PC-9 (cell line): ENCODE measurements at regions not wholly inside any gene's neighbourhood (a gene's known extent, or its start where the extent isn't known, plus 50 kb on each side); places are given as distances from the start of the nearest gene placed in this dataset.

ENCODE experiments used
- BruUV-seq: library from RNA; stranded (reverse); fragments of 400-500 nt; replicated peaks from 2 replicates; lab custom pipeline; 2021; lab: Mats Ljungman, UMichigan
- CTCF ChIA-PET: fragments of 300-600 bp; sonication (Branson Sonifier 250); formaldehyde crosslinking; loops from one replicate; lab custom pipeline; 2022; ENCODE audit warnings: antibody characterized with exemption; lab: Charles Lee
- POLR2A ChIA-PET: fragments of 300-600 bp; sonication (Branson Sonifier 250); formaldehyde crosslinking; loops from one replicate; lab custom pipeline; 2022; ENCODE audit warnings: antibody characterized with exemption; ENCODE audit not compliant: unreplicated experiment; lab: Charles Lee
- DNase-seq, 2 experiments: peaks; one replicate each; pipeline versions ENCODE4 v3.0.0 to v3.0.0-alpha.2; 2015 to 2022; ENCODE audit warnings: mixed read lengths in 1 of 2
- H2AFZ ChIP-seq: fragments of 200-600 bp; sonication (generic); 2 replicates; pipeline ENCODE4 v1.8.1; 2017; ENCODE audit warnings: antibody characterized with exemption
- H3F3A ChIP-seq: fragments of 200-600 bp; sonication (generic); 2 replicates; pipeline ENCODE4 v1.8.1; 2017; ENCODE audit warnings: antibody characterized with exemption, mild to moderate bottlenecking, low read depth; ENCODE audit not compliant: insufficient read depth
- H3K27ac ChIP-seq: fragments of 200-600 bp; sonication (generic); 2 replicates; pipeline ENCODE4 v1.6.1; 2016; ENCODE audit warnings: mixed run types
- H3K27me3 ChIP-seq: fragments of 200-600 bp; sonication (generic); 2 replicates; pipeline ENCODE4 v1.6.1; 2016; ENCODE audit warnings: low read depth, mixed run types; ENCODE audit not compliant: insufficient read depth
- H3K36me3 ChIP-seq: fragments of 200-600 bp; sonication (generic); 2 replicates; pipeline ENCODE4 v1.6.1; 2016; ENCODE audit warnings: low read depth, mixed run types
- H3K4me1 ChIP-seq: fragments of 200-600 bp; sonication (generic); replicated peaks from 2 replicates; pipeline ENCODE4 v1.6.1; 2016; ENCODE audit warnings: mixed run types; ENCODE audit not compliant: insufficient read depth
- H3K4me2 ChIP-seq: fragments of 200-600 bp; sonication (generic); 2 replicates; pipeline ENCODE4 v1.6.1; 2017; ENCODE audit warnings: mixed run types
- H3K4me3 ChIP-seq: fragments of 200-600 bp; sonication (generic); 2 replicates; pipeline ENCODE4 v1.6.1; 2016; ENCODE audit warnings: mixed run types
- H3K79me2 ChIP-seq: fragments of 200-600 bp; sonication (generic); 2 replicates; pipeline ENCODE4 v1.6.1; 2017; ENCODE audit warnings: low read depth, mixed run types
- H3K9me2 ChIP-seq: fragments of 200-600 bp; sonication (generic); 2 replicates; pipeline ENCODE4 v1.8.1; 2017; ENCODE audit warnings: mild to moderate bottlenecking; ENCODE audit not compliant: insufficient read depth
- H3K9me3 ChIP-seq: fragments of 200-600 bp; sonication (generic); 2 replicates; pipeline ENCODE4 v1.8.1; 2016; ENCODE audit warnings: low read depth; ENCODE audit not compliant: insufficient read depth
- H4K20me1 ChIP-seq: fragments of 200-600 bp; sonication (generic); 2 replicates; pipeline ENCODE4 v1.8.1; 2017; ENCODE audit not compliant: insufficient read depth
- EZH2 ChIP-seq: fragments of 200-600 bp; sonication (generic); IDR thresholded peaks from 2 replicates; pipeline ENCODE4 v1.8.0; 2017; ENCODE audit warnings: antibody characterized with exemption, low read depth
- intact Hi-C: fragments of 100-400 bp; cut with micrococcal nuclease; formaldehyde crosslinking; loops from one replicate; pipeline ENCODE4 v1.10.0; 2022; ENCODE audit not compliant: unreplicated experiment
- TF ChIP-seq, protein P1 (sequence below): fragments of 200-600 bp; sonication (generic); conservative IDR thresholded peaks from 2 replicates; pipeline ENCODE4 v1.6.1; 2017; ENCODE audit warnings: mixed run types, antibody characterized with exemption, mild to moderate bottlenecking, moderate library complexity

GRCh38 chr1:5781079-5781478, 211.1 kb downstream of the NPHP4 start:
- POLR2A ChIA-PET, result no interaction called here

GRCh38 chr1:5780324-5780716, 211.9 kb downstream of the NPHP4 start:
- H3K4me1 ChIP-seq, result no peaks in the 10 kb centered on the region
- H3K27me3 ChIP-seq, result peaks cover 35% of the 10 kb centered on the region
- H3K4me2 ChIP-seq, result no peak overlapping the region
- no TSS peak for BruUV-seq
- H3K79me2 ChIP-seq, result no peaks in the 10 kb centered on the region
- no peak overlapping the region for H2AFZ ChIP-seq
- H3K36me3 ChIP-seq, result no peaks in the 10 kb centered on the region
- intact Hi-C loops, result no loop called here
- no peaks in the 10 kb centered on the region for H3K9me3 ChIP-seq
- no peaks in the 10 kb centered on the region for H3K9me2 ChIP-seq
- no peaks in the 10 kb centered on the region for H3F3A ChIP-seq
- ChIA-PET CTCF (no interaction called here), POLR2A (no interaction called here)
- no peak overlapping the region for H3K27ac ChIP-seq
- TF ChIP-seq, protein P1, sequence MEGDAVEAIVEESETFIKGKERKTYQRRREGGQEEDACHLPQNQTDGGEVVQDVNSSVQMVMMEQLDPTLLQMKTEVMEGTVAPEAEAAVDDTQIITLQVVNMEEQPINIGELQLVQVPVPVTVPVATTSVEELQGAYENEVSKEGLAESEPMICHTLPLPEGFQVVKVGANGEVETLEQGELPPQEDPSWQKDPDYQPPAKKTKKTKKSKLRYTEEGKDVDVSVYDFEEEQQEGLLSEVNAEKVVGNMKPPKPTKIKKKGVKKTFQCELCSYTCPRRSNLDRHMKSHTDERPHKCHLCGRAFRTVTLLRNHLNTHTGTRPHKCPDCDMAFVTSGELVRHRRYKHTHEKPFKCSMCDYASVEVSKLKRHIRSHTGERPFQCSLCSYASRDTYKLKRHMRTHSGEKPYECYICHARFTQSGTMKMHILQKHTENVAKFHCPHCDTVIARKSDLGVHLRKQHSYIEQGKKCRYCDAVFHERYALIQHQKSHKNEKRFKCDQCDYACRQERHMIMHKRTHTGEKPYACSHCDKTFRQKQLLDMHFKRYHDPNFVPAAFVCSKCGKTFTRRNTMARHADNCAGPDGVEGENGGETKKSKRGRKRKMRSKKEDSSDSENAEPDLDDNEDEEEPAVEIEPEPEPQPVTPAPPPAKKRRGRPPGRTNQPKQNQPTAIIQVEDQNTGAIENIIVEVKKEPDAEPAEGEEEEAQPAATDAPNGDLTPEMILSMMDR, result no peak
- TF ChIP-seq EZH2, result no peak
- no peak overlapping the region for H3K4me3 ChIP-seq
- DNase-seq, result no peak
- no peaks in the 10 kb centered on the region for H4K20me1 ChIP-seq

More at GRCh38 chr1:5781079-5781478, 211.1 kb downstream of the NPHP4 start:
- no peaks in the 10 kb centered on the region for H4K20me1 ChIP-seq
- H3K4me2 ChIP-seq, result no peak overlapping the region
- DNase-seq, result no peak
- H2AFZ ChIP-seq, result no peak overlapping the region
- H3K27me3 ChIP-seq, result peaks cover 38% of the 10 kb centered on the region
- intact Hi-C loops, result no loop called here
- no peak for TF ChIP-seq EZH2
- TF ChIP-seq, protein P1, result no peak
- no peaks in the 10 kb centered on the region for H3K4me1 ChIP-seq
- BruUV-seq, result no TSS peak
- no peaks in the 10 kb centered on the region for H3K79me2 ChIP-seq
- no peaks in the 10 kb centered on the region for H3F3A ChIP-seq
- H3K4me3 ChIP-seq, result no peak overlapping the region
- H3K9me2 ChIP-seq, result no peaks in the 10 kb centered on the region
- CTCF ChIA-PET, result no interaction called here
- no peak overlapping the region for H3K27ac ChIP-seq
- H3K9me3 ChIP-seq, result no peaks in the 10 kb centered on the region
- H3K36me3 ChIP-seq, result no peaks in the 10 kb centered on the region

DNA sequence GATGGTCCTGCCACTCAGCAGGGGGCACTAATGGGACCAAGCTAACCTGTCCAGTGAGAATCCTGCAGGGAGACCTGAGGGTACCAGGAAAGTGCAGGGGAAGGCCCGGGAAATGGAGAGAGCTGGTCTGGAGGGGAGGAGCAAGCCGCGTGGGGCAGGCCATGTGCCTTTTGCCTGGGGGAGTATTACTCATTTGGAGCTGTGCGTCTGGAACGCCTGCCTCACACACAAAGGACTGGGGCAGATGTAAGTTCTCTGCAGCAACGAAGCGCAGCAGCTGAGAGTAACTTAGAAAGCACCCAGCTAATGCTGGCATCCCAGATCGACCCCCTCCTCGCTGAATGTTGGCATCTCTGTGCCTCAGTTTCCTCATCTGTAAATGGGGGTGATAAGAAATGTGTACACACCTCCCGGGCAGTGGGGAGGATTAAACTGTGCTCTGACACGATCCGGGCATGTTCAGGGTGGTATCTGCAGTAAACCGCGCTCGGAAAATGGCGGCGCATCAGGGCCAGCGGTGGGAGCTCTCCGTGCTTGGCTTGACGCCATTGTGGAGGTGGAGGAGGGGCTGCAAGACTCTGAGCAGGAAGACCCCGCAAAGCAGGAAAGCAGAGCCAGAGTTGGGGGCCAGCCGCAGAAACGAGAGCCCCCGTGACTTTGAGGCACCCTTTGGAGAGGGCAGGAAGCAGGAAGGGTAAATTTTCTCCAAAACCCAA, 212.5 kb downstream of the NPHP4 start:
- intact Hi-C loops, result no loop called here
- no TSS peak for BruUV-seq
- ChIA-PET CTCF (no interaction called here), POLR2A (no interaction called here)
- TF ChIP-seq, protein P1, result no peak
- TF ChIP-seq EZH2, result no peak
- no peak for DNase-seq
- Histone ChIP-seq H3K27me3 (peaks cover 34% of the 10 kb centered on the region), H3K36me3 (no peaks in the 10 kb centered on the region), H3K79me2 (no peaks in the 10 kb centered on the region), H3K4me2 (no peak overlapping the region), H3K9me2 (no peaks in the 10 kb centered on the region), H2AFZ (no peak overlapping the region), H3K9me3 (no peaks in the 10 kb centered on the region), H3K4me1 (no peaks in the 10 kb centered on the region), H4K20me1 (no peaks in the 10 kb centered on the region), H3K27ac (no peak overlapping the region), H3K4me3 (no peak overlapping the region), H3F3A (no peaks in the 10 kb centered on the region)
